Embryonic facial prominence (tissue), 1 donor: ENCODE measurements at regions not wholly inside any gene's neighbourhood (a gene's known extent, or its start where the extent isn't known, plus 50 kb on each side); places are given as distances from the start of the nearest gene placed in this dataset.

Source experiments
- DNase-seq: peaks from one replicate; pipeline ENCODE4 v3.0.0-alpha.2; 2016; ENCODE audit errors: extremely low spot score

- no peak for DNase-seq
These were observed 185.2 kb upstream of the SLC14A2 start for GRCh38 chr18:45430041-45430440.

- no peak for DNase-seq
These were observed 179.5 kb upstream of the SLC14A2 start for GRCh38 chr18:45435810-45436209.

- DNase-seq, result no peak
These were observed 177.9 kb upstream of the SLC14A2 start for GRCh38 chr18:45437366-45437765.

- DNase-seq, result no peak
These were observed 175.2 kb upstream of the SLC14A2 start for GRCh38 chr18:45439851-45440645.

- DNase-seq, result no peak
These were observed 174.0 kb upstream of the SLC14A2 start for GRCh38 chr18:45441110-45441847.

- no peak for DNase-seq
These were observed 171.2 kb upstream of the SLC14A2 start for GRCh38 chr18:45444040-45444439.

- DNase-seq, result no peak
These were observed 167.7 kb upstream of the SLC14A2 start for GRCh38 chr18:45447355-45448265.

GRCh38 chr18:45448871-45449270, 166.4 kb upstream of the SLC14A2 start:
- no peak for DNase-seq

GRCh38 chr18:45449418-45450227, 165.7 kb upstream of the SLC14A2 start:
- DNase-seq, result no peak

GRCh38 chr18:45456090-45457021, 158.9 kb upstream of the SLC14A2 start:
- no peak for DNase-seq

GRCh38 chr18:45458033-45458432, 157.2 kb upstream of the SLC14A2 start:
- no peak for DNase-seq

- no peak for DNase-seq
These were observed 153.1 kb upstream of the SLC14A2 start for GRCh38 chr18:45462179-45462578.

- no peak for DNase-seq
These were observed 151.8 kb upstream of the SLC14A2 start for GRCh38 chr18:45463451-45463850.

GRCh38 chr18:45464619-45465018, 150.7 kb upstream of the SLC14A2 start:
- no peak for DNase-seq

GRCh38 chr18:45467293-45467692, 148.0 kb upstream of the SLC14A2 start:
- no peak for DNase-seq

GRCh38 chr18:45467945-45468344, 147.3 kb upstream of the SLC14A2 start:
- no peak for DNase-seq

GRCh38 chr18:45478889-45479288, 136.4 kb upstream of the SLC14A2 start:
- no peak for DNase-seq

- DNase-seq, result no peak
These were observed 134.9 kb upstream of the SLC14A2 start for GRCh38 chr18:45480219-45481015.

GRCh38 chr18:45481821-45482220, 133.5 kb upstream of the SLC14A2 start:
- no peak for DNase-seq
